Thyroid gland (tissue), 4 donors: ENCODE measurements at regions not wholly inside any gene's neighbourhood (a gene's known extent, or its start where the extent isn't known, plus 50 kb on each side); places are given as distances from the start of the nearest gene placed in this dataset.

Source experiments
- POLR2A ChIP-seq, 2 donors: fragments of 450-650 bp; IDR thresholded peaks; one replicate each; pipeline ENCODE4 v1.6.1; 2017; ENCODE audit warnings: antibody characterized with exemption in 2 of 2, mild to moderate bottlenecking in 2 of 2, moderate library complexity in 1 of 2
- TF ChIP-seq, protein P1 (sequence below), 6 experiments: fragments of 200-600 bp in 3 of 6; fragments of 450-650 bp in 3 of 6; sonication (generic) in 3 of 6; IDR thresholded peaks; one replicate each; pipeline ENCODE4 v1.5.1; 2016 to 2019; ENCODE audit warnings: antibody characterized with exemption in 6 of 6, mild to moderate bottlenecking in 2 of 6, inconsistent platforms in 1 of 6, moderate library complexity in 1 of 6

- TF ChIP-seq, protein P1, sequence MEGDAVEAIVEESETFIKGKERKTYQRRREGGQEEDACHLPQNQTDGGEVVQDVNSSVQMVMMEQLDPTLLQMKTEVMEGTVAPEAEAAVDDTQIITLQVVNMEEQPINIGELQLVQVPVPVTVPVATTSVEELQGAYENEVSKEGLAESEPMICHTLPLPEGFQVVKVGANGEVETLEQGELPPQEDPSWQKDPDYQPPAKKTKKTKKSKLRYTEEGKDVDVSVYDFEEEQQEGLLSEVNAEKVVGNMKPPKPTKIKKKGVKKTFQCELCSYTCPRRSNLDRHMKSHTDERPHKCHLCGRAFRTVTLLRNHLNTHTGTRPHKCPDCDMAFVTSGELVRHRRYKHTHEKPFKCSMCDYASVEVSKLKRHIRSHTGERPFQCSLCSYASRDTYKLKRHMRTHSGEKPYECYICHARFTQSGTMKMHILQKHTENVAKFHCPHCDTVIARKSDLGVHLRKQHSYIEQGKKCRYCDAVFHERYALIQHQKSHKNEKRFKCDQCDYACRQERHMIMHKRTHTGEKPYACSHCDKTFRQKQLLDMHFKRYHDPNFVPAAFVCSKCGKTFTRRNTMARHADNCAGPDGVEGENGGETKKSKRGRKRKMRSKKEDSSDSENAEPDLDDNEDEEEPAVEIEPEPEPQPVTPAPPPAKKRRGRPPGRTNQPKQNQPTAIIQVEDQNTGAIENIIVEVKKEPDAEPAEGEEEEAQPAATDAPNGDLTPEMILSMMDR (IDR thresholded peaks at IDR 0.05) = no peak
- no peak for TF ChIP-seq POLR2A (IDR thresholded peaks at IDR 0.05)
Measured at GRCh38 chr11:112584672-112585071, 324.0 kb upstream of the PLET1 start.
